ENCODE measurements at regions not wholly inside any gene's neighbourhood (a gene's known extent, or its start where the extent isn't known, plus 50 kb on each side); places are given as distances from the start of the nearest gene placed in this dataset.

DNA sequence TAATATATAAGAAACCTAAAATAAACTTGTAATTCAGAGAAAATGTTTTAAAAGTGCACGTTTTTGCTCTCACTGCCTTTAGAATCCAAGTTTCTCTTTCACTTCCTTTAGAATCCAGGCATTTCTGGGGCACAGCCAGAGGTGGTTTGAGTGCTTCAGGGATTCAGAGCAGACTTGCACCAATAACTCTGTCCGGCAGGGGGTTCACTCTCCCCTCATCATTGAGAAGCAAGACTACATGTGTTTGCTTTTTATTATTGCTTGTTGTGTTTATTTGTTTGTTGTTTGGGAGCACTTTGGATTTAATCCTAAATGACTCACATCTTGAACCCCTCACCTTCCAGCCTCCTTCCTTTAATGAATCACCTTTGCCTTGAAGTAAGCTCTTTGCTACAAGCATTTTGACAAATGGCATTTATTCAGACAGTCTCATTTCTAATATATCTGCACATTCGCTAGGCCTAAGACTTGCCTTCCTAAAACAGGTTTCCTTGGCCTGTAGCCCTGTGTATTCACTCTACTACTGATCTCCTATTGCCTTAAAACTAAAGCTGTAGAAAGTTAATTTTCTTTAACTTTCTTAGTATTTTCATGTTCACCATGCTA is 233.5 kb upstream of the ATP5MC3 start:
- Histone ChIP-seq H3K9ac (ENCODE audit: low read length) (no peak overlapping the region), H3K4me2 (ENCODE audit: low read length) (no peak overlapping the region), H3K27me3 (ENCODE audit: insufficient read depth, low read length) (no peaks in the 10 kb centered on the region), H3K4me3 (replicated peaks in 1 of 2; ENCODE audit: low read depth in 1 of 2, low read length in 2 of 2) (no peak overlapping the region), H3K9me2 (ENCODE audit: insufficient read depth) (no peaks in the 10 kb centered on the region), H3K27ac (ENCODE audit: low read depth, low read length) (no peak overlapping the region), H3K9me3 (ENCODE audit: control insufficient read depth in 1 of 2, insufficient read depth in 1 of 2, low read depth in 1 of 2, low read length in 2 of 2) (no peaks in the 10 kb centered on the region), H3K79me2 (ENCODE audit: insufficient read depth, low read length) (no peaks in the 10 kb centered on the region), H4K20me1 (ENCODE audit: insufficient read depth) (no peaks in the 10 kb centered on the region), H2AFZ (ENCODE audit: low read depth, low read length, poor library complexity, severe bottlenecking) (peak overlapping the region; percentile 60), H3K36me3 (ENCODE audit: control insufficient read depth in 1 of 2, insufficient read depth in 2 of 2, low read length in 2 of 2) (no peaks in the 10 kb centered on the region), H3K4me1 (ENCODE audit: control insufficient read depth in 1 of 2, insufficient read depth in 2 of 2, low read length in 2 of 2) (no peaks in the 10 kb centered on the region)
- ChIA-PET RAD21 (ENCODE audit: low non-redundant PET in 1 of 2, low total read pairs in 2 of 2, uncharacterized antibody in 2 of 2, unreplicated experiment in 2 of 2) (no interaction called here), POLR2A (no interaction called here), CTCF (no interaction called here)
- DNase-seq (ENCODE audit: low read depth, low spot score) (peak; percentile 54), ATAC-seq (peak; percentile 95)
- TF ChIP-seq EZH2 (IDR thresholded peaks at IDR 0.05): no peak
- no peak for TF ChIP-seq TCF7L2 (IDR thresholded peaks at IDR 0.05; ENCODE audit: borderline replicate concordance, extremely low read depth, insufficient read depth, insufficient read length)
- peak; percentile 17; the same call in 1 of the 2 replicates for TF ChIP-seq FOSL1 (IDR thresholded peaks at IDR 0.05; ENCODE audit: low read depth)
- peak; percentile 66 for TF ChIP-seq RAD21 (IDR thresholded peaks at IDR 0.05; ENCODE audit: low read depth)
- no peak for TF ChIP-seq EZH2phosphoT487 (IDR thresholded peaks at IDR 0.05; ENCODE audit: borderline replicate concordance)
- TF ChIP-seq MAX (IDR thresholded peaks at IDR 0.05): peak; percentile 36; the same call in 1 of the 2 replicates
- no peak for TF ChIP-seq ZNF274 (IDR thresholded peaks at IDR 0.05; ENCODE audit: low read depth, low read length)
- no peak for TF ChIP-seq YY1 (IDR thresholded peaks at IDR 0.05; ENCODE audit: extremely low read depth, insufficient replicate concordance, low read depth, low read length)
- TF ChIP-seq CTCF (IDR thresholded peaks at IDR 0.05 in 2 of 3, conservative IDR thresholded peaks at IDR 0.05 in 1 of 3; ENCODE audit: borderline replicate concordance in 1 of 3, insufficient read depth in 1 of 3, low read depth in 2 of 3, low read length in 2 of 3): peak; percentile 52 to 80 (median 78); a peak in 5 of 6 replicates
- TF ChIP-seq REST (IDR thresholded peaks at IDR 0.05; ENCODE audit: low read depth): no peak
- TF ChIP-seq ZFX (IDR thresholded peaks at IDR 0.05): no peak
- TF ChIP-seq CBX3 (IDR thresholded peaks at IDR 0.05; ENCODE audit: low read depth): no peak
- BruUV-seq (replicated peaks): no TSS peak
- intact Hi-C loops (cut with micrococcal nuclease): loop anchor here (2.0 kb wide), 1 partner anchor 682 kb away; no protein-coding TSS in a partner anchor
